ENCODE measurements at regions not wholly inside any gene's neighbourhood (a gene's known extent, or its start where the extent isn't known, plus 50 kb on each side); places are given as distances from the start of the nearest gene placed in this dataset.

- intact Hi-C loops (cut with micrococcal nuclease): no loop called here
- DNase-seq: no peak
- no peaks in the 10 kb centered on the region for H3K27me3 ChIP-seq (ENCODE audit: low read length)
Observed at GRCh38 chr3:177561769-177562392, 364.6 kb upstream of the TBL1XR1 start.

GRCh38 chr3:177563243-177563780, 366.0 kb upstream of the TBL1XR1 start:
- TF ChIP-seq EZH2 (IDR thresholded peaks at IDR 0.05; ENCODE audit: low read length, unreplicated experiment) (no peak), EZH2phosphoT487 (IDR thresholded peaks at IDR 0.05; ENCODE audit: borderline replicate concordance, low read length) (no peak)
- no peak overlapping the region for H2AFZ ChIP-seq (ENCODE audit: low read length)
- H3K79me2 ChIP-seq (ENCODE audit: low read length): no peaks in the 10 kb centered on the region
- no peaks in the 10 kb centered on the region for H3K9me3 ChIP-seq (ENCODE audit: low read length)
- H3K4me2 ChIP-seq (ENCODE audit: low read length): no peak overlapping the region
- ChIA-PET CTCF (no interaction called here), POLR2A (ENCODE audit: unreplicated experiment) (no interaction called here)
- DNase-seq: no peak
- no peaks in the 10 kb centered on the region for H3F3A ChIP-seq (ENCODE audit: low read length, unreplicated experiment)
- no peaks in the 10 kb centered on the region for H4K20me1 ChIP-seq (ENCODE audit: low read length)
- H3K9ac ChIP-seq (ENCODE audit: low read length): no peak overlapping the region
- H3K27me3 ChIP-seq (ENCODE audit: low read length): no peaks in the 10 kb centered on the region
- no peak overlapping the region for H3K4me3 ChIP-seq (ENCODE audit: low read length)
- no peak overlapping the region for H3K27ac ChIP-seq (ENCODE audit: low read length)
- no peaks in the 10 kb centered on the region for H3K9me2 ChIP-seq (replicated peaks; ENCODE audit: low read length)
- ATAC-seq: no peak
- no peaks in the 10 kb centered on the region for H3K36me3 ChIP-seq (ENCODE audit: low read depth, low read length)
- intact Hi-C loops (cut with micrococcal nuclease): no loop called here
- BruUV-seq (replicated peaks): no TSS peak
- H3K4me1 ChIP-seq (ENCODE audit: insufficient read depth, low read length): no peaks in the 10 kb centered on the region

More at GRCh38 chr3:177561769-177562392, 364.6 kb upstream of the TBL1XR1 start:
- BruUV-seq (replicated peaks): no TSS peak
- CTCF ChIA-PET: interaction anchor here (0.5 kb wide), 1 partner anchor 594 kb away, joined by 5 read pairs; no protein-coding TSS in a partner anchor
- Histone ChIP-seq H3K4me1 (ENCODE audit: insufficient read depth, low read length) (no peaks in the 10 kb centered on the region), H4K20me1 (ENCODE audit: low read length) (no peaks in the 10 kb centered on the region), H3K4me3 (ENCODE audit: low read length) (no peak overlapping the region), H2AFZ (ENCODE audit: low read length) (no peak overlapping the region), H3K4me2 (ENCODE audit: low read length) (no peak overlapping the region), H3K36me3 (ENCODE audit: low read depth, low read length) (no peaks in the 10 kb centered on the region), H3K9me2 (replicated peaks; ENCODE audit: low read length) (no peaks in the 10 kb centered on the region), H3F3A (ENCODE audit: low read length, unreplicated experiment) (no peaks in the 10 kb centered on the region), H3K27ac (ENCODE audit: low read length) (no peak overlapping the region), H3K79me2 (ENCODE audit: low read length) (no peaks in the 10 kb centered on the region), H3K9ac (ENCODE audit: low read length) (no peak overlapping the region), H3K9me3 (ENCODE audit: low read length) (no peaks in the 10 kb centered on the region)
- TF ChIP-seq CTCF (conservative IDR thresholded peaks at IDR 0.05; ENCODE audit: low read depth, low read length): no peak
- no peak for TF ChIP-seq EZH2 (IDR thresholded peaks at IDR 0.05; ENCODE audit: low read length, unreplicated experiment)
- TF ChIP-seq EZH2phosphoT487 (IDR thresholded peaks at IDR 0.05; ENCODE audit: borderline replicate concordance, low read length): no peak
- no peak for ATAC-seq
- POLR2A ChIA-PET (ENCODE audit: unreplicated experiment): no interaction called here

- BruUV-seq (replicated peaks): no TSS peak
- no peak overlapping the region for H2AFZ ChIP-seq (ENCODE audit: low read length)
- no peak for DNase-seq
- no peaks in the 10 kb centered on the region for H3F3A ChIP-seq (ENCODE audit: low read length, unreplicated experiment)
- no peaks in the 10 kb centered on the region for H3K27me3 ChIP-seq (ENCODE audit: low read length)
- CTCF ChIA-PET: no interaction called here
- H3K9me2 ChIP-seq (replicated peaks; ENCODE audit: low read length): no peaks in the 10 kb centered on the region
- POLR2A ChIA-PET (ENCODE audit: unreplicated experiment): no interaction called here
- H4K20me1 ChIP-seq (ENCODE audit: low read length): no peaks in the 10 kb centered on the region
- H3K4me2 ChIP-seq (ENCODE audit: low read length): no peak overlapping the region
- H3K9me3 ChIP-seq (ENCODE audit: low read length): no peaks in the 10 kb centered on the region
- no peaks in the 10 kb centered on the region for H3K4me1 ChIP-seq (ENCODE audit: insufficient read depth, low read length)
- no peaks in the 10 kb centered on the region for H3K79me2 ChIP-seq (ENCODE audit: low read length)
- intact Hi-C loops (cut with micrococcal nuclease): no loop called here
- no peak overlapping the region for H3K4me3 ChIP-seq (ENCODE audit: low read length)
- ATAC-seq: no peak
- no peak for TF ChIP-seq CTCF (conservative IDR thresholded peaks at IDR 0.05; ENCODE audit: low read depth, low read length)
- TF ChIP-seq EZH2phosphoT487 (IDR thresholded peaks at IDR 0.05; ENCODE audit: borderline replicate concordance, low read length): no peak
- TF ChIP-seq EZH2 (IDR thresholded peaks at IDR 0.05; ENCODE audit: low read length, unreplicated experiment): no peak
- no peak overlapping the region for H3K27ac ChIP-seq (ENCODE audit: low read length)
- H3K9ac ChIP-seq (ENCODE audit: low read length): no peak overlapping the region
- H3K36me3 ChIP-seq (ENCODE audit: low read depth, low read length): no peaks in the 10 kb centered on the region
Observed at GRCh38 chr3:177563792-177564191, 366.5 kb upstream of the TBL1XR1 start.

Data from PC-3 (cell line).